ENCODE measurements at regions not wholly inside any gene's neighbourhood (a gene's known extent, or its start where the extent isn't known, plus 50 kb on each side); places are given as distances from the start of the nearest gene placed in this dataset.

DNA sequence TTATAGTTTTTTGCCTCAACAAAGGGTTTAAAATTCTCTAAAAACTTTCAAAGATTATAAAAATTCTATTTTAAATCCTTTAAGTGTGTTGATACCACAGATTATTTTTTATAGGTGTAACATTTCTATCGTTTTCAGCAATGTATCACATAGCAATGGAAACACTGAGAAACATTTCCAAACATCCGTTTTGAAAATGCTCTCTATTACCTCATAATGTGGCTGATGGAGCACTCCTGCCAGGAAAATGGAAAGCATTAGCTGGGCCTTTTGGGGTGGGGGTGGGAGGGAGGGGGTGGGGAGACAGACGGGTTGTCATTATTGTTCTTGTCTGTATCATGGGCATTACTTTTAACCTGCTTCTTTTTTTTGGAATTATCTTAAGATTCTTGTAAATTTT is 516.5 kb downstream of the ACTL7B start:
- Histone ChIP-seq H3K27ac (no peak overlapping the region), H3K36me3 (no peaks in the 10 kb centered on the region), H3K4me1 (ENCODE audit: insufficient read depth) (no peaks in the 10 kb centered on the region), H3K27me3 (no peaks in the 10 kb centered on the region), H3K9me3 (no peaks in the 10 kb centered on the region), H3K4me3 (no peak overlapping the region)
- DNase-seq, result no peak
- 39 to 47% (median 40%) methylated on average over 3 of the region's 3 CpGs for WGBS, 3 donors
- TF ChIP-seq POLR2A (IDR thresholded peaks at IDR 0.05) (no peak), EP300 (IDR thresholded peaks at IDR 0.05) (no peak)
- TF ChIP-seq, protein P1, sequence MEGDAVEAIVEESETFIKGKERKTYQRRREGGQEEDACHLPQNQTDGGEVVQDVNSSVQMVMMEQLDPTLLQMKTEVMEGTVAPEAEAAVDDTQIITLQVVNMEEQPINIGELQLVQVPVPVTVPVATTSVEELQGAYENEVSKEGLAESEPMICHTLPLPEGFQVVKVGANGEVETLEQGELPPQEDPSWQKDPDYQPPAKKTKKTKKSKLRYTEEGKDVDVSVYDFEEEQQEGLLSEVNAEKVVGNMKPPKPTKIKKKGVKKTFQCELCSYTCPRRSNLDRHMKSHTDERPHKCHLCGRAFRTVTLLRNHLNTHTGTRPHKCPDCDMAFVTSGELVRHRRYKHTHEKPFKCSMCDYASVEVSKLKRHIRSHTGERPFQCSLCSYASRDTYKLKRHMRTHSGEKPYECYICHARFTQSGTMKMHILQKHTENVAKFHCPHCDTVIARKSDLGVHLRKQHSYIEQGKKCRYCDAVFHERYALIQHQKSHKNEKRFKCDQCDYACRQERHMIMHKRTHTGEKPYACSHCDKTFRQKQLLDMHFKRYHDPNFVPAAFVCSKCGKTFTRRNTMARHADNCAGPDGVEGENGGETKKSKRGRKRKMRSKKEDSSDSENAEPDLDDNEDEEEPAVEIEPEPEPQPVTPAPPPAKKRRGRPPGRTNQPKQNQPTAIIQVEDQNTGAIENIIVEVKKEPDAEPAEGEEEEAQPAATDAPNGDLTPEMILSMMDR (IDR thresholded peaks at IDR 0.05), result no peak
- intact Hi-C loops (cut with DNase I), result no loop called here

DNA sequence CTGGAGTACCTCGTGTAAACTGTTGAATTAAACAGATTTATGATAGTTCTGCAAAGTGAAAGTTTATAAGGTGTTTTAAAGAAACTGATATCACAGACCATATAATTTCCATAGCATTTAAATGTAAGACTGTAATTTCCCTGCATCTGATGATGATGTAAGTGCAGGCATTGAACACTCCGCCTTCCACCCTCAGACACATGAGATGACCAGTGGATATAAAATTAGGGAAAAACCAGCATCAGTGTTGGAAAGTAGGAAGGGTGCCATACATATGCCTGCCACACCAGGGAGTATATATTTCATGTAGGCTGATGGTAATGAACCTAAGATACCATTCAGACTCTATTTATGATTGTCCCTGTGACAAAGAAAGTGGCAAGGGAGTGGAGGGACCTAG is 519.2 kb downstream of the ACTL7B start:
- WGBS, 3 donors, result 70 to 78% (median 76%) methylated on average over 2 of the region's 2 CpGs
- H3K27me3 ChIP-seq, result no peaks in the 10 kb centered on the region
- intact Hi-C loops (cut with DNase I), result no loop called here

DNA sequence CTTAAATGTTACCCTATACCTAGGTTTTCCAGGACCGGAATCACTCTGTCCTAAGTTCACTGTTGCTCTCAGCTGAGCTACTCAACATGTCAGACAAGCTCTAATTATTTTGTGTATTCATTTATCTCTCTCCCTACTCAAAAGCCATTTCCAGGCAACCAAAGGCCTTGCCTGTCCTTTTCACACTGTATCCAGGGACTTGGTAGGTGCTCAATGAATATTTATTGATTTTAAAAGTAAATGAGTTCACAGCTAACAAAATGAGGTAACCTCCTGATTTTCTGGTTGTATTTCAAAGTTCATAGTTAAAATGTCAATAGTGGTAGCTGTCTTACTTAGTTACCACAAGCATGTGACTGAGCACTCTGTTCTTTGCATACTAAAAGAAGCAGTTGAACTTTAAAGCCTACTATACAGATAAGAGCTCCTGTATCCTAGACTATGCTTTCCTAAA is 522.2 kb downstream of the ACTL7B start:
- 0 to 88% (median 80%) methylated on average over 1 of the region's 1 CpG for WGBS, 3 donors
- Histone ChIP-seq H3K27me3 (no peaks in the 10 kb centered on the region), H3K9me3 (no peaks in the 10 kb centered on the region), H3K4me3 (no peak overlapping the region), H3K36me3 (no peaks in the 10 kb centered on the region), H3K4me1 (ENCODE audit: insufficient read depth) (no peaks in the 10 kb centered on the region), H3K27ac (no peak overlapping the region)
- no peak for DNase-seq
- intact Hi-C loops (cut with DNase I), result no loop called here
- no peak for TF ChIP-seq POLR2A (IDR thresholded peaks at IDR 0.05)
- TF ChIP-seq EP300 (IDR thresholded peaks at IDR 0.05), result no peak
- TF ChIP-seq, protein P1 (IDR thresholded peaks at IDR 0.05), result no peak

More for the DNA sequence above, 519.2 kb downstream of the ACTL7B start:
- no peak overlapping the region for H3K27ac ChIP-seq
- no peaks in the 10 kb centered on the region for H3K9me3 ChIP-seq
- H3K36me3 ChIP-seq, result no peaks in the 10 kb centered on the region
- H3K4me3 ChIP-seq, result no peak overlapping the region
- TF ChIP-seq EP300 (IDR thresholded peaks at IDR 0.05), result no peak
- no peak for TF ChIP-seq POLR2A (IDR thresholded peaks at IDR 0.05)
- TF ChIP-seq, protein P1 (IDR thresholded peaks at IDR 0.05), result no peak
- no peak for DNase-seq
- no peaks in the 10 kb centered on the region for H3K4me1 ChIP-seq (ENCODE audit: insufficient read depth)

DNA sequence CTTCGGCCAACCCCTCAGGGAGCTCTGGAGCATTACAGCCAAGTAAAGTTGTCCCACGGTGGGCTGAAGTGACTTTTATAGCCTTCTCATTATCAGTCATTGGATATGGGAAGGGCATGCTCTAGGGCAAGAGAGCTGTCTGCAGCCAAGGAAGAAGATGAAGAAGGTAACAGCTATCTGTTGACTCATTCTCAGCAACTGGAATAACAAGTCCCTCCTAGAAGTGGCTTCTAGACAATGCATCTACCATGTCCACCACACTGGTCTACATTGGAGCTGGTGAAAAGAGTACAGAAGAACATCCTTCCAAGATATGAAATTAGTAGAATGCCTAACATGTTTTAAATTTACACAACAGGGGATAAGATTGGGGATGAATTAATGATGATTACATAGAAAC is 524.2 kb downstream of the ACTL7B start:
- H3K9me3 ChIP-seq, result no peaks in the 10 kb centered on the region
- intact Hi-C loops (cut with DNase I), result no loop called here
- no peak for DNase-seq
- no peaks in the 10 kb centered on the region for H3K27me3 ChIP-seq
- no peak overlapping the region for H3K27ac ChIP-seq
- TF ChIP-seq, protein P1 (IDR thresholded peaks at IDR 0.05), result no peak
- TF ChIP-seq EP300 (IDR thresholded peaks at IDR 0.05), result no peak
- no peak for TF ChIP-seq POLR2A (IDR thresholded peaks at IDR 0.05)
- H3K36me3 ChIP-seq, result no peaks in the 10 kb centered on the region
- WGBS, 3 donors, result 51 to 57% (median 56%) methylated on average over 2 of the region's 2 CpGs
- no peaks in the 10 kb centered on the region for H3K4me1 ChIP-seq (ENCODE audit: insufficient read depth)
- H3K4me3 ChIP-seq, result no peak overlapping the region
